Mesendoderm (in vitro differentiated cells): ENCODE measurements at regions not wholly inside any gene's neighbourhood (a gene's known extent, or its start where the extent isn't known, plus 50 kb on each side); places are given as distances from the start of the nearest gene placed in this dataset.

Source experiments
- DNase-seq: peaks from one replicate; pipeline ENCODE4 v3.0.0; 2013
- H2AK5ac ChIP-seq: 2 replicates; pipeline ENCODE4 v1.6.1; 2013; ENCODE audit warnings: low read length, inconsistent platforms
- H2BK120ac ChIP-seq: 2 replicates; pipeline ENCODE4 v1.6.1; 2013; ENCODE audit warnings: low read depth, mild to moderate bottlenecking, low read length, moderate library complexity, mixed read lengths
- H2BK15ac ChIP-seq: replicated peaks from 2 replicates; pipeline ENCODE4 v1.6.1; 2013; ENCODE audit warnings: low read depth, mild to moderate bottlenecking, moderate library complexity
- H2BK5ac ChIP-seq: 2 replicates; pipeline ENCODE4 v1.6.1; 2013; ENCODE audit warnings: low read length, inconsistent platforms
- H3K18ac ChIP-seq: 2 replicates; pipeline ENCODE4 v1.6.1; 2013; ENCODE audit warnings: mild to moderate bottlenecking, low read length, mixed read lengths
- H3K23ac ChIP-seq: one replicate; pipeline ENCODE4 v1.6.1; 2013; ENCODE audit warnings: low read length
- H3K27ac ChIP-seq: 2 replicates; pipeline ENCODE4 v1.5.1; 2013; ENCODE audit warnings: low read depth, mild to moderate bottlenecking, inconsistent platforms, low read length, moderate library complexity
- H3K27me3 ChIP-seq: 2 replicates; pipeline ENCODE4 v1.6.1; 2013; ENCODE audit warnings: low read length, control low read depth, mild to moderate bottlenecking, inconsistent platforms; ENCODE audit not compliant: insufficient read depth, poor library complexity
- H3K36me3 ChIP-seq: 2 replicates; pipeline ENCODE4 v1.6.1; 2013; ENCODE audit warnings: low read length, inconsistent platforms; ENCODE audit not compliant: control insufficient read depth, insufficient read depth
- H3K4ac ChIP-seq: one replicate; pipeline ENCODE4 v1.6.1; 2013; ENCODE audit warnings: low read depth, mild to moderate bottlenecking, low read length, moderate library complexity
- H3K4me1 ChIP-seq: 2 replicates; pipeline ENCODE4 v1.6.1; 2013; ENCODE audit warnings: low read depth, low read length, inconsistent platforms; ENCODE audit not compliant: control insufficient read depth
- H3K4me2 ChIP-seq: 2 replicates; pipeline ENCODE4 v1.6.1; 2013; ENCODE audit warnings: low read length
- H3K4me3 ChIP-seq: 2 replicates; pipeline ENCODE4 v1.5.1; 2013; ENCODE audit warnings: mild to moderate bottlenecking, low read length
- H3K56ac ChIP-seq: one replicate; pipeline ENCODE4 v1.6.1; 2013; ENCODE audit warnings: low read length
- H3K79me1 ChIP-seq: 2 replicates; pipeline ENCODE4 v1.6.1; 2013; ENCODE audit warnings: low read length, inconsistent platforms
- H3K79me2 ChIP-seq: 2 replicates; pipeline ENCODE4 v1.6.1; 2013; ENCODE audit warnings: mild to moderate bottlenecking, low read length; ENCODE audit not compliant: control insufficient read depth, insufficient read depth
- H3K9ac ChIP-seq: 2 replicates; pipeline ENCODE4 v1.6.1; 2013; ENCODE audit warnings: low read length, inconsistent platforms
- H4K5ac ChIP-seq: one replicate; pipeline ENCODE4 v1.6.1; 2013; ENCODE audit warnings: low read length
- H4K8ac ChIP-seq: one replicate; pipeline ENCODE4 v1.6.1; 2013; ENCODE audit warnings: low read depth, mild to moderate bottlenecking, control low read depth, low read length, moderate library complexity
- WGBS: extraction: QIAGEN DNeasy Blood & Tissue Kit; methylation state at CpG from one replicate; pipeline ENCODE4 v1.1.7; 2013; ENCODE audit warnings: low lambda C conversion rate, missing lambda C conversion rate; ENCODE audit not compliant: insufficient coverage; ENCODE audit errors: extremely low coverage; 5-methylcytosine and 5-hydroxymethylcytosine counted together

GRCh38 chr9:110048976-110049698 is 158.8 kb downstream of the C9orf152 start:
- Histone ChIP-seq H3K56ac (peak overlapping the region; percentile 89), H3K36me3 (no peaks in the 10 kb centered on the region), H2BK120ac (no peak overlapping the region), H3K27me3 (no peaks in the 10 kb centered on the region), H4K5ac (no peak overlapping the region), H2BK5ac (no peak overlapping the region), H3K27ac (no peak overlapping the region), H3K23ac (peak overlapping the region; percentile 97), H3K18ac (peak overlapping the region; percentile 81), H3K79me1 (peaks cover 2% of the 10 kb centered on the region), H3K9ac (peak overlapping the region; percentile 79), H3K4ac (no peak overlapping the region), H3K79me2 (peaks cover 4% of the 10 kb centered on the region), H2BK15ac (no peak overlapping the region), H4K8ac (no peak overlapping the region), H3K4me2 (peak overlapping the region; percentile 98), H3K4me1 (peaks cover 5% of the 10 kb centered on the region), H3K4me3 (peak overlapping the region; percentile 71), H2AK5ac (no peak overlapping the region)
- peak; percentile 59 for DNase-seq
- WGBS: no CpG with 5 or more reads among the region's 35 CpGs

GRCh38 chr9:110049699-110050450 is 158.1 kb downstream of the C9orf152 start:
- Histone ChIP-seq H2BK120ac (no peak overlapping the region), H3K9ac (peak overlapping the region; percentile 79), H3K4me1 (peaks cover 5% of the 10 kb centered on the region), H4K5ac (no peak overlapping the region), H3K4ac (no peak overlapping the region), H3K27ac (no peak overlapping the region), H4K8ac (no peak overlapping the region), H3K18ac (no peak overlapping the region), H2BK15ac (no peak overlapping the region), H3K36me3 (no peaks in the 10 kb centered on the region), H3K56ac (peak overlapping the region; percentile 80), H3K79me2 (peaks cover 4% of the 10 kb centered on the region), H2BK5ac (no peak overlapping the region), H3K79me1 (peaks cover 2% of the 10 kb centered on the region), H3K23ac (peak overlapping the region; percentile 97), H3K27me3 (no peaks in the 10 kb centered on the region), H3K4me2 (peak overlapping the region; percentile 98), H3K4me3 (peak overlapping the region; percentile 71), H2AK5ac (no peak overlapping the region)
- DNase-seq: peak; percentile 62
- no CpG with 5 or more reads among the region's 26 CpGs for whole genome bisulfite sequencing

- Histone ChIP-seq H4K5ac (no peak overlapping the region), H3K79me1 (peaks cover 4% of the 10 kb centered on the region), H3K36me3 (no peaks in the 10 kb centered on the region), H3K27me3 (no peaks in the 10 kb centered on the region), H3K18ac (no peak overlapping the region), H3K4me3 (no peak overlapping the region), H3K79me2 (peaks cover 4% of the 10 kb centered on the region), H2AK5ac (no peak overlapping the region), H3K9ac (no peak overlapping the region), H3K56ac (no peak overlapping the region), H3K23ac (no peak overlapping the region), H2BK120ac (no peak overlapping the region), H3K27ac (no peak overlapping the region), H3K4me2 (no peak overlapping the region), H3K4ac (no peak overlapping the region), H2BK15ac (no peak overlapping the region), H4K8ac (no peak overlapping the region), H3K4me1 (peaks cover 5% of the 10 kb centered on the region), H2BK5ac (no peak overlapping the region)
- DNase-seq: peak; percentile 32
- WGBS: no CpG with 5 or more reads among the region's 1 CpG
Observed at GRCh38 chr9:110050925-110051355, 157.0 kb downstream of the C9orf152 start.

- no peak overlapping the region for H2AK5ac ChIP-seq
- H3K4me2 ChIP-seq: no peak overlapping the region
- no peak for DNase-seq
- no peak overlapping the region for H3K23ac ChIP-seq
- no peak overlapping the region for H2BK120ac ChIP-seq
- H3K4ac ChIP-seq: no peak overlapping the region
- H3K79me1 ChIP-seq: peaks cover 5% of the 10 kb centered on the region
- no peak overlapping the region for H4K8ac ChIP-seq
- no peak overlapping the region for H4K5ac ChIP-seq
- no peak overlapping the region for H3K9ac ChIP-seq
- H2BK15ac ChIP-seq: no peak overlapping the region
- no peak overlapping the region for H3K4me3 ChIP-seq
- H3K36me3 ChIP-seq: no peaks in the 10 kb centered on the region
- no CpG with 5 or more reads among the region's 6 CpGs for WGBS
- H3K27me3 ChIP-seq: no peaks in the 10 kb centered on the region
- no peak overlapping the region for H2BK5ac ChIP-seq
- H3K56ac ChIP-seq: no peak overlapping the region
- no peaks in the 10 kb centered on the region for H3K4me1 ChIP-seq
- H3K79me2 ChIP-seq: peaks cover 4% of the 10 kb centered on the region
- H3K18ac ChIP-seq: no peak overlapping the region
- H3K27ac ChIP-seq: no peak overlapping the region
Observed at GRCh38 chr9:110056062-110056461, 151.9 kb downstream of the C9orf152 start.

DNA sequence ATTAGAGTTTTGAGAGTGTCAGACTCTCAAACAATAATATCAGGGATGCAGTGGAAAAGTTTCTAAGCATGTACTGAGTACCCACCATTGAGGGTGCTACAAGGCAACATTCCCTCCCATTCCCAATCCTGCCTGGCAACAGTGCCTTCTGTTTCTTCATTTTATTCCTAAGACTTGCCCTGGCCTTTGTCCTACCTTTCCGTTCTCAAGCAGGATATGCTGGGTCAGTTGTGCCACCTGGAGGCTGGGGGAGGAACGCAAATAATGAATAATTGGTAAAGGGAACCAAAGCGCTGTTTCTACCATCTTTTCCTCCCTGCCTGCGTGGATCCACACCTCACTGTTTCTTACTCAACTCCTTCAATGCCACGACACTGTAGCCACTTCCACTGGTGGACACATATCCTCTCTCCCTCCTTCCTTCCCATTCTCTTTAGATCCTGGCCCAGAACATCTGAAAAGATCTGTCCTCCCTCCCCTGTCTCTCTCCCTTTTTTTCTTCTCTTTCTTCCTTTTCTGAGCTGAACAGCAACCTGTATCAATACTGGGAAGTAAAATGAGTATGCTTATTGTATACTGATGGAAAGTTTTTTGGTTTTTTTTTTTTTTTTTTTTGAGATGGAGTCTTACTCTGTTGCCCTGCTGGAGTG is 149.5 kb downstream of the C9orf152 start:
- H3K79me2 ChIP-seq: peaks cover 4% of the 10 kb centered on the region
- H2BK15ac ChIP-seq: no peak overlapping the region
- no peak overlapping the region for H3K18ac ChIP-seq
- H3K56ac ChIP-seq: no peak overlapping the region
- H3K4ac ChIP-seq: no peak overlapping the region
- no peak overlapping the region for H2BK5ac ChIP-seq
- H3K9ac ChIP-seq: no peak overlapping the region
- H3K23ac ChIP-seq: no peak overlapping the region
- no peak overlapping the region for H2BK120ac ChIP-seq
- WGBS: no CpG with 5 or more reads among the region's 5 CpGs
- H3K36me3 ChIP-seq: no peaks in the 10 kb centered on the region
- H2AK5ac ChIP-seq: no peak overlapping the region
- no peak overlapping the region for H3K4me3 ChIP-seq
- DNase-seq: peak; percentile 92
- no peaks in the 10 kb centered on the region for H3K4me1 ChIP-seq
- no peak overlapping the region for H4K8ac ChIP-seq
- no peak overlapping the region for H3K4me2 ChIP-seq
- no peak overlapping the region for H3K27ac ChIP-seq
- H4K5ac ChIP-seq: no peak overlapping the region
- peaks cover 5% of the 10 kb centered on the region for H3K79me1 ChIP-seq
- H3K27me3 ChIP-seq: no peaks in the 10 kb centered on the region
